ENCODE measurements at regions not wholly inside any gene's neighbourhood (a gene's known extent, or its start where the extent isn't known, plus 50 kb on each side); places are given as distances from the start of the nearest gene placed in this dataset.

DNA sequence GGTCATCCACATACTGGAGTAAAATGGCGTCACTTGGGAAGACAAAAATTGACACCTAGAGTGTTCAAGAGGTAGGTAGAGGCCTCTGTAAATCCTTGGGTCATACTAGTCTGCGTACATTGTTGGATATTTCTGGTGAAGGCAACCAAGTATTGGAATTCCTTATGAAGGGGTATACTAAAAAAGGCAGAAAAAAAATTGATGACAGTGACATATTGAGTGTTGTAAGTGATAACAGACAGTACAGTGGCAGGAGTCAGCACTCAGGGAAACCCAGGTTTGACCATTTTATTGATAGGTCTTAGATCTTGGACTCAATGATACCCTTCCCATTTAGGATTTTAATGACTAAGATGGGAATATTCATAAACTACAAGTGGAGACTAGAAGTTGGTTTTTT is 359.1 kb upstream of the VSTM2A start:
- TF ChIP-seq, protein P1, sequence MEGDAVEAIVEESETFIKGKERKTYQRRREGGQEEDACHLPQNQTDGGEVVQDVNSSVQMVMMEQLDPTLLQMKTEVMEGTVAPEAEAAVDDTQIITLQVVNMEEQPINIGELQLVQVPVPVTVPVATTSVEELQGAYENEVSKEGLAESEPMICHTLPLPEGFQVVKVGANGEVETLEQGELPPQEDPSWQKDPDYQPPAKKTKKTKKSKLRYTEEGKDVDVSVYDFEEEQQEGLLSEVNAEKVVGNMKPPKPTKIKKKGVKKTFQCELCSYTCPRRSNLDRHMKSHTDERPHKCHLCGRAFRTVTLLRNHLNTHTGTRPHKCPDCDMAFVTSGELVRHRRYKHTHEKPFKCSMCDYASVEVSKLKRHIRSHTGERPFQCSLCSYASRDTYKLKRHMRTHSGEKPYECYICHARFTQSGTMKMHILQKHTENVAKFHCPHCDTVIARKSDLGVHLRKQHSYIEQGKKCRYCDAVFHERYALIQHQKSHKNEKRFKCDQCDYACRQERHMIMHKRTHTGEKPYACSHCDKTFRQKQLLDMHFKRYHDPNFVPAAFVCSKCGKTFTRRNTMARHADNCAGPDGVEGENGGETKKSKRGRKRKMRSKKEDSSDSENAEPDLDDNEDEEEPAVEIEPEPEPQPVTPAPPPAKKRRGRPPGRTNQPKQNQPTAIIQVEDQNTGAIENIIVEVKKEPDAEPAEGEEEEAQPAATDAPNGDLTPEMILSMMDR (conservative IDR thresholded peaks at IDR 0.05; ENCODE audit: low read depth, low read length) = no peak
- TF ChIP-seq EZH2phosphoT487 (IDR thresholded peaks at IDR 0.05; ENCODE audit: borderline replicate concordance, low read length) = no peak
- TF ChIP-seq EZH2 (IDR thresholded peaks at IDR 0.05; ENCODE audit: low read length, unreplicated experiment) = no peak
